HFFc6 (cell line): ENCODE measurements at regions not wholly inside any gene's neighbourhood (a gene's known extent, or its start where the extent isn't known, plus 50 kb on each side); places are given as distances from the start of the nearest gene placed in this dataset.
A peak's percentile ranks its signal among the peaks of the same experiment; 100 is the strongest.

Experiments
- DNase-seq: peaks from one replicate; pipeline ENCODE4 v3.0.0-alpha.2; 2018
- H3K27ac Mint-ChIP-seq: 2 replicates; pipeline ENCODE4 v1.8.0; 2020; ENCODE audit warnings: mild to moderate bottlenecking, mixed read lengths
- H3K27me3 Mint-ChIP-seq: 2 replicates; pipeline ENCODE4 v1.8.0; 2021; ENCODE audit warnings: mild to moderate bottlenecking, moderate library complexity, mixed read lengths; ENCODE audit not compliant: insufficient read depth
- H3K36me3 Mint-ChIP-seq: 2 replicates; pipeline ENCODE4 v1.8.0; 2021; ENCODE audit warnings: low read depth, mixed read lengths
- H3K4me1 Mint-ChIP-seq: 2 replicates; pipeline ENCODE4 v1.8.0; 2020; ENCODE audit warnings: low read depth, mixed read lengths
- H3K4me3 Mint-ChIP-seq: 2 replicates; pipeline ENCODE4 v1.8.0; 2020; ENCODE audit warnings: mild to moderate bottlenecking, moderate library complexity, mixed read lengths
- H3K9me3 Mint-ChIP-seq: 2 replicates; pipeline ENCODE4 v1.8.0; 2020; ENCODE audit warnings: mild to moderate bottlenecking, mixed read lengths
- CTCF ChIP-seq: fragments of 200-600 bp; sonication (generic); IDR thresholded peaks from 2 replicates; pipeline ENCODE4 v1.5.0; 2021; ENCODE audit warnings: antibody characterized with exemption, mild to moderate bottlenecking

GRCh38 chr1:60989749-60990713 is 92.3 kb upstream of the NFIA start:
- peak overlapping the region; percentile 75 for H3K4me3 Mint-ChIP-seq
- no peaks in the 10 kb centered on the region; the same call in 1 of the 2 replicates for H3K27me3 Mint-ChIP-seq
- TF ChIP-seq CTCF = no peak
- H3K36me3 Mint-ChIP-seq = no peaks in the 10 kb centered on the region
- peak overlapping the region; percentile 87 for H3K27ac Mint-ChIP-seq
- DNase-seq = peak; percentile 85
- no peaks in the 10 kb centered on the region for H3K9me3 Mint-ChIP-seq
- H3K4me1 Mint-ChIP-seq = peaks cover 45% of the 10 kb centered on the region

- no peaks in the 10 kb centered on the region; the same call in 1 of the 2 replicates for H3K27me3 Mint-ChIP-seq
- peak overlapping the region; percentile 87; the same call in 1 of the 2 replicates for H3K27ac Mint-ChIP-seq
- TF ChIP-seq CTCF = no peak
- peaks cover 56% of the 10 kb centered on the region for H3K4me1 Mint-ChIP-seq
- no peaks in the 10 kb centered on the region for H3K36me3 Mint-ChIP-seq
- peak overlapping the region; percentile 22; the same call in 1 of the 2 replicates for H3K4me3 Mint-ChIP-seq
- no peak for DNase-seq
- no peaks in the 10 kb centered on the region for H3K9me3 Mint-ChIP-seq
Measured at GRCh38 chr1:60988891-60989290, 93.5 kb upstream of the NFIA start.

GRCh38 chr1:60987904-60988303 is 94.5 kb upstream of the NFIA start:
- no peak for TF ChIP-seq CTCF

GRCh38 chr1:60984062-60984799 is 98.1 kb upstream of the NFIA start:
- Mint-ChIP-seq H3K27me3 (peaks cover 2% of the 10 kb centered on the region; the same call in 1 of the 2 replicates), H3K4me1 (peaks cover 39% of the 10 kb centered on the region), H3K4me3 (no peak overlapping the region), H3K9me3 (no peaks in the 10 kb centered on the region), H3K36me3 (no peaks in the 10 kb centered on the region), H3K27ac (no peak overlapping the region)
- peak; percentile 42 for DNase-seq
- no peak for TF ChIP-seq CTCF

More at GRCh38 chr1:60987904-60988303, 94.5 kb upstream of the NFIA start:
- Mint-ChIP-seq H3K4me1 (peaks cover 59% of the 10 kb centered on the region), H3K36me3 (no peaks in the 10 kb centered on the region), H3K4me3 (no peak overlapping the region), H3K9me3 (no peaks in the 10 kb centered on the region), H3K27ac (no peak overlapping the region), H3K27me3 (peaks cover 2% of the 10 kb centered on the region; the same call in 1 of the 2 replicates)
- DNase-seq = no peak

GRCh38 chr1:60983701-60984061 is 98.7 kb upstream of the NFIA start:
- no peak overlapping the region for H3K27ac Mint-ChIP-seq

More at GRCh38 chr1:60983701-60984061, 98.7 kb upstream of the NFIA start:
- H3K9me3 Mint-ChIP-seq = no peaks in the 10 kb centered on the region
- H3K4me1 Mint-ChIP-seq = peaks cover 33% of the 10 kb centered on the region
- no peaks in the 10 kb centered on the region for H3K36me3 Mint-ChIP-seq
- H3K27me3 Mint-ChIP-seq = peaks cover 2% of the 10 kb centered on the region; the same call in 1 of the 2 replicates
- no peak for TF ChIP-seq CTCF
- no peak overlapping the region for H3K4me3 Mint-ChIP-seq
- no peak for DNase-seq
